K562 (cell line): ENCODE measurements at regions not wholly inside any gene's neighbourhood (a gene's known extent, or its start where the extent isn't known, plus 50 kb on each side); places are given as distances from the start of the nearest gene placed in this dataset.
A peak's percentile ranks its signal among the peaks of the same experiment; 100 is the strongest.

Experiments used
- ATAC-seq: fragments of 200-7000 bp; cut with Tn5 transposase; 3 replicates; pipeline ENCODE4 v1.9.1; 2020; ENCODE audit warnings: moderate library complexity
- BruUV-seq: library from RNA; stranded (reverse); fragments of 400-500 nt; replicated peaks from 2 replicates; lab custom pipeline; 2021; lab: Mats Ljungman, UMichigan
- CTCF ChIA-PET: fragments of 300-600 bp; formaldehyde crosslinking; extraction: SDS; loops from one replicate; lab custom pipeline; 2021; ENCODE audit warnings: low intra/inter-chr PET ratio; lab: Yijun Ruan, JAX
- POLR2A ChIA-PET: fragments of 300-600, 350-650 bp; sonication (Branson Sonifier 250); formaldehyde crosslinking; extraction: SDS; loops from one replicate; lab custom pipeline; 2021; ENCODE audit warnings: antibody characterized with exemption, inconsistent platforms; lab: Yijun Ruan, JAX
- DNase-seq, 4 experiments: peaks; one replicate each; pipeline versions ENCODE4 v3.0.0 to v3.0.0-alpha.2; 2011 to 2018; ENCODE audit warnings: low spot score in 3 of 4, mixed read lengths in 3 of 4; ENCODE audit errors: extremely low read depth in 1 of 4
- FAIRE-seq: peaks from 2 replicates; lab custom pipeline; 2011; peaks lifted over from hg19 to GRCh38; lab: Jason Lieb, UNC
- H2AFZ ChIP-seq: 2 replicates; pipeline ENCODE4 v1.6.0; 2011; ENCODE audit warnings: low read depth, low read length, control low read depth, inconsistent platforms
- H3K27ac ChIP-seq: fragments of 200-600 bp; 3 replicates; pipeline ENCODE4 v1.8.0; 2011; ENCODE audit warnings: low read depth, mild to moderate bottlenecking, control low read depth, inconsistent platforms, low read length, moderate library complexity, mixed read lengths; ENCODE audit errors: extremely low read depth
- H3K27me3 ChIP-seq, 2 experiments: fragments of 300-600 bp in 1 of 2; 2 replicates in 1 of 2; 3 replicates in 1 of 2; pipeline versions ENCODE4 v1.6.0 to v1.8.0; 2011; ENCODE audit warnings: inconsistent platforms in 2 of 2, low read length in 2 of 2, mild to moderate bottlenecking in 1 of 2, mixed read lengths in 1 of 2, moderate library complexity in 1 of 2; ENCODE audit not compliant: control insufficient read depth in 2 of 2, insufficient read depth in 2 of 2
- H3K36me3 ChIP-seq: fragments of 300-600 bp; 3 replicates; pipeline ENCODE4 v1.8.0; 2011; ENCODE audit warnings: mild to moderate bottlenecking, low read length, inconsistent platforms; ENCODE audit not compliant: control insufficient read depth, insufficient read depth
- H3K4me1 ChIP-seq, 2 experiments: fragments of 200-600 bp in 1 of 2; replicated peaks in 1 of 2; 2 replicates in 1 of 2; 3 replicates in 1 of 2; pipeline versions ENCODE4 v1.5.1 to v1.8.0; 2011; ENCODE audit warnings: inconsistent platforms in 2 of 2, low read length in 2 of 2, mild to moderate bottlenecking in 1 of 2, mixed read lengths in 1 of 2, moderate library complexity in 1 of 2; ENCODE audit not compliant: control insufficient read depth in 2 of 2, insufficient read depth in 2 of 2
- H3K4me2 ChIP-seq: 2 replicates; pipeline ENCODE4 v1.6.1; 2011; ENCODE audit warnings: low read length, control low read depth, inconsistent platforms, mixed read lengths; ENCODE audit not compliant: insufficient read depth
- H3K4me3 ChIP-seq: fragments of 200-600 bp; sonication (generic), shearing (Covaris generic); 2 replicates; pipeline ENCODE4 v1.5.1; 2016; ENCODE audit warnings: control low read depth, inconsistent platforms
- H3K79me2 ChIP-seq: fragments of 200-600 bp; 3 replicates; pipeline ENCODE4 v1.8.0; 2011; ENCODE audit warnings: low read length, inconsistent platforms; ENCODE audit not compliant: control insufficient read depth, insufficient read depth
- H3K9ac ChIP-seq, 2 experiments: 2 replicates each; pipeline versions ENCODE4 v1.6.0 to v1.6.1; 2011; ENCODE audit warnings: low read depth in 2 of 2, low read length in 2 of 2, control low read depth in 1 of 2, inconsistent platforms in 1 of 2, mild to moderate bottlenecking in 1 of 2, mixed read lengths in 1 of 2; ENCODE audit not compliant: insufficient read depth in 1 of 2
- H3K9me1 ChIP-seq: one replicate; pipeline ENCODE4 v1.6.0; 2011; ENCODE audit warnings: inconsistent platforms, mild to moderate bottlenecking, low read length, moderate library complexity; ENCODE audit not compliant: control insufficient read depth, insufficient read depth
- H3K9me3 ChIP-seq: replicated peaks from 2 replicates; pipeline ENCODE4 v1.5.1; 2011; ENCODE audit warnings: low read depth, low read length, inconsistent platforms; ENCODE audit not compliant: control insufficient read depth, insufficient read depth
- H4K20me1 ChIP-seq: replicated peaks from 2 replicates; pipeline ENCODE4 v1.6.1; 2011; ENCODE audit warnings: low read length, inconsistent platforms, mixed read lengths; ENCODE audit not compliant: control insufficient read depth, insufficient read depth
- ASH1L ChIP-seq: fragments of 450-650 bp; IDR thresholded peaks from 2 replicates; pipeline ENCODE4 v1.6.1; 2018; ENCODE audit warnings: borderline replicate concordance, mild to moderate bottlenecking, low read depth; ENCODE audit not compliant: partially characterized antibody
- C11orf30 ChIP-seq: fragments of 450-650 bp; IDR thresholded peaks from 2 replicates; pipeline ENCODE4 v1.6.1; 2016; ENCODE audit warnings: low read depth, mild to moderate bottlenecking
- ELF1 ChIP-seq: fragments of 200-800 bp; sonication (Bioruptor generic); IDR thresholded peaks from 2 replicates; pipeline ENCODE4 v1.6.1; 2016; ENCODE audit warnings: missing genetic modification characterization, missing compliant biosample characterization
- MAFF ChIP-seq: IDR thresholded peaks from 2 replicates; pipeline ENCODE4 v1.6.1; 2012; ENCODE audit warnings: low read length, improper control_type of control experiment
- MAFG ChIP-seq: fragments of 450-650 bp; conservative IDR thresholded peaks from 2 replicates; pipeline ENCODE4 v1.6.1; 2016; ENCODE audit warnings: missing genetic modification characterization, missing compliant biosample characterization
- MAFK ChIP-seq: IDR thresholded peaks from 2 replicates; pipeline ENCODE4 v1.6.1; 2011; ENCODE audit warnings: low read length, improper control_type of control experiment
- NKRF ChIP-seq: fragments of 450-650 bp; IDR thresholded peaks from 2 replicates; pipeline ENCODE4 v1.6.1; 2016; ENCODE audit warnings: borderline replicate concordance
- PYGO2 ChIP-seq: fragments of 450-650 bp; IDR thresholded peaks from 2 replicates; pipeline ENCODE4 v1.6.1; 2016; ENCODE audit warnings: mild to moderate bottlenecking, missing genetic modification characterization, moderate library complexity, missing compliant biosample characterization
- RBFOX2 ChIP-seq: fragments of 200-400 bp; formaldehyde crosslinking; IDR thresholded peaks from 2 replicates; pipeline ENCODE4 v1.6.1; 2017; ENCODE audit warnings: low read depth, mild to moderate bottlenecking, low read length, moderate library complexity
- SRF ChIP-seq, 2 experiments: fragments of 250-450, 450-650 bp in 1 of 2; sonication (Bioruptor Pico) in 1 of 2; sonication (generic) in 1 of 2; formaldehyde crosslinking; IDR thresholded peaks; 2 replicates each; pipeline versions ENCODE4 v1.5.0 to v1.5.1; 2020 to 2022; ENCODE audit warnings: mild to moderate bottlenecking in 1 of 2, missing genetic modification reagents in 1 of 2
- WHSC1 ChIP-seq: IDR thresholded peaks from one replicate; pipeline ENCODE4 v1.6.1; 2012; ENCODE audit warnings: low read length, control low read depth, inconsistent platforms
- ZNF316 ChIP-seq: fragments of 450-650 bp; IDR thresholded peaks from 2 replicates; pipeline ENCODE4 v1.6.1; 2016
- ZNF384 ChIP-seq: IDR thresholded peaks from 2 replicates; pipeline ENCODE4 v1.6.1; 2012; ENCODE audit warnings: low read depth, low read length, improper control_type of control experiment
- ZNF512 ChIP-seq: IDR thresholded peaks from 2 replicates; pipeline ENCODE4 v1.6.1; 2016; ENCODE audit warnings: missing genetic modification characterization, missing compliant biosample characterization
- ZNF717 ChIP-seq: fragments of 250-450 bp; sonication (Bioruptor Pico); IDR thresholded peaks from 2 replicates; pipeline ENCODE4 v1.5.0; 2021
- ZNF79 ChIP-seq: fragments of 250-450 bp; sonication (Bioruptor Pico); IDR thresholded peaks from 2 replicates; pipeline ENCODE4 v1.4.0; 2020; ENCODE audit warnings: low read depth, mild to moderate bottlenecking, moderate library complexity
- WGBS: fragments of 100-300 bp; shearing (Covaris generic); methylation state at CpG from one replicate; pipeline ENCODE4 v1.1.6; 2016; ENCODE audit warnings: low coverage, mixed read lengths; ENCODE audit not compliant: insufficient coverage; ENCODE audit errors: missing lambda C conversion rate; 5-methylcytosine and 5-hydroxymethylcytosine counted together
- in situ Hi-C: fragments of 300-500 bp; cut with MboI; formaldehyde crosslinking; loops from 4 replicates; pipeline ENCODE4 v1.15.0; 2018; ENCODE audit warnings: inconsistent platforms, mixed read lengths
- intact Hi-C: fragments of 100-400 bp; cut with micrococcal nuclease; formaldehyde crosslinking; loops from 2 replicates; pipeline ENCODE4 v1.14.2; 2022
- TF ChIP-seq, protein P1 (sequence below): fragments of 250-450 bp; sonication (Bioruptor Pico); IDR thresholded peaks from 2 replicates; pipeline ENCODE4 v1.8.0; 2022; ENCODE audit warnings: inconsistent platforms

DNA sequence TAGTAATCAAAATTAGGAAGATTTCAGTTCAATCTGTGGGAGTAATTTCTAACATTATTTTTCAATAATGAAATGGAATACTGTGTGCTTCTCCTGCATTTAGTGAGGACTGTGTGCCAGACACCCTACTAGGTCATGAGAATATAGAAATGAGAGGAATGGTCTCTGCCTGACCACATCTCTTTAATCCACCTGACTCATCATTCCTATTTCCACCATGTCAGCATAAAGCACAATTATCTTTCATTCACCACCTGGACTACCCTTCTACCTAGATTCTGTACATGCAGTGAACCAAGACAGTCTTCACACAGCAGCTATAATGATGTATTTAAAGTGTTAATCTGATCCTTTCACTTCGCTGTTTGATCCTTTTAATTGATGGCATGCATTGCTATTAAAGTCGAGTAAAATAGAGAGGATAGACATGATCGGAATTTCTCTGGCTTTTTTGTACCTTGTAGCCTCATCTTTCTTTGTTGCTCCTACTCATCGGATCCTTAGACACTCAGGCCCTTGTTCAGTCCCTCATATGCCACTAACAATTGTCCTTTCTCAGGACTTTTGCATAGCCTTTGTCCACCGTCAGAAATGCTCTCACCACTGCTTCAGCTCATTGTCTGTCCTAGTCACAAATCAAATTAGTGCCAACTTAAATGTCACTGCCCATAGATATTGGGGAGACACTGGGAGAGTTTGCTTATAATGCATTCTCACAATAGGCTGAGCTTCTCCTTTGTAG, 1037.1 kb downstream of the REEP3 start:
- H3K4me2 ChIP-seq, result no peak overlapping the region
- in situ Hi-C loops, result no loop called here
- H3K9ac ChIP-seq, result no peak overlapping the region
- BruUV-seq, result no TSS peak
- intact Hi-C loops, result no loop called here
- FAIRE-seq (no peak), DNase-seq (no peak), ATAC-seq (no peak)
- no peaks in the 10 kb centered on the region for H3K4me1 ChIP-seq
- TF ChIP-seq ASH1L (no peak), ZNF384 (no peak), ZNF717 (CRISPR knock-in tag) (no peak), PYGO2 (tag) (no peak), MAFK (no peak; the same call in 1 of the 2 replicates), ZNF79 (CRISPR knock-in tag) (no peak), C11orf30 (peak; percentile 60), RBFOX2 (no peak), WHSC1 (no peak), ZNF316 (peak; percentile 75), NKRF (no peak), MAFF (peak; percentile 35; the same call in 1 of the 2 replicates), ZNF512 (no peak), MAFG (0 out of 2 replicates have a peak, but pooled peaks have one; percentile 38), ELF1 (tag) (no peak), SRF (CRISPR knock-in tag; IDR thresholded peaks at IDR 0.05) (no peak)
- TF ChIP-seq, protein P1, sequence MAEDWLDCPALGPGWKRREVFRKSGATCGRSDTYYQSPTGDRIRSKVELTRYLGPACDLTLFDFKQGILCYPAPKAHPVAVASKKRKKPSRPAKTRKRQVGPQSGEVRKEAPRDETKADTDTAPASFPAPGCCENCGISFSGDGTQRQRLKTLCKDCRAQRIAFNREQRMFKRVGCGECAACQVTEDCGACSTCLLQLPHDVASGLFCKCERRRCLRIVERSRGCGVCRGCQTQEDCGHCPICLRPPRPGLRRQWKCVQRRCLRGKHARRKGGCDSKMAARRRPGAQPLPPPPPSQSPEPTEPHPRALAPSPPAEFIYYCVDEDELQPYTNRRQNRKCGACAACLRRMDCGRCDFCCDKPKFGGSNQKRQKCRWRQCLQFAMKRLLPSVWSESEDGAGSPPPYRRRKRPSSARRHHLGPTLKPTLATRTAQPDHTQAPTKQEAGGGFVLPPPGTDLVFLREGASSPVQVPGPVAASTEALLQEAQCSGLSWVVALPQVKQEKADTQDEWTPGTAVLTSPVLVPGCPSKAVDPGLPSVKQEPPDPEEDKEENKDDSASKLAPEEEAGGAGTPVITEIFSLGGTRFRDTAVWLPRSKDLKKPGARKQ (CRISPR knock-in tag), result no peak
- H4K20me1 ChIP-seq, result no peaks in the 10 kb centered on the region
- H3K9me3 ChIP-seq, result no peaks in the 10 kb centered on the region
- ChIA-PET CTCF (no interaction called here), POLR2A (interaction anchor here (0.7 kb wide), 1 partner anchor 20 kb away, joined by 3 read pairs; no protein-coding TSS in a partner anchor)
- no peaks in the 10 kb centered on the region for H3K36me3 ChIP-seq
- WGBS, result 16% methylated on average over 5 of the region's 5 CpGs
- H3K27me3 ChIP-seq, result no peaks in the 10 kb centered on the region
- no peaks in the 10 kb centered on the region for H3K79me2 ChIP-seq
- H3K4me3 ChIP-seq, result no peak overlapping the region
- no peak overlapping the region for H3K27ac ChIP-seq
- H3K9me1 ChIP-seq, result no peaks in the 10 kb centered on the region
- H2AFZ ChIP-seq, result no peak overlapping the region
